ENCODE measurements at regions not wholly inside any gene's neighbourhood (a gene's known extent, or its start where the extent isn't known, plus 50 kb on each side); places are given as distances from the start of the nearest gene placed in this dataset.

- H3K4me3 Mint-ChIP-seq, result no peak overlapping the region
- DNase-seq (no peak), ATAC-seq (replicated peaks) (no peak)
- no peaks in the 10 kb centered on the region for H3K27me3 Mint-ChIP-seq
- no peaks in the 10 kb centered on the region for H3K9me3 Mint-ChIP-seq
- no peaks in the 10 kb centered on the region for H3K4me1 Mint-ChIP-seq (ENCODE audit: low read depth in 2 of 2)
- no peak overlapping the region for H3K27ac Mint-ChIP-seq
- no peaks in the 10 kb centered on the region for H3K36me3 Mint-ChIP-seq (ENCODE audit: insufficient read depth)
Observed at GRCh38 chr6:21804941-21805610, 211.5 kb downstream of the SOX4 start.

- Mint-ChIP-seq H3K9me3 (no peaks in the 10 kb centered on the region), H3K27me3 (no peaks in the 10 kb centered on the region), H3K27ac (no peak overlapping the region), H3K4me1 (ENCODE audit: low read depth in 2 of 2) (no peaks in the 10 kb centered on the region), H3K36me3 (ENCODE audit: insufficient read depth) (no peaks in the 10 kb centered on the region), H3K4me3 (no peak overlapping the region)
- DNase-seq (no peak), ATAC-seq (replicated peaks) (no peak)
Observed at GRCh38 chr6:21807299-21808044, 213.9 kb downstream of the SOX4 start.

- no peak overlapping the region for H3K4me3 Mint-ChIP-seq
- DNase-seq, result no peak
- H3K36me3 Mint-ChIP-seq (ENCODE audit: insufficient read depth), result no peaks in the 10 kb centered on the region
- H3K27me3 Mint-ChIP-seq, result no peaks in the 10 kb centered on the region
- ATAC-seq (replicated peaks), result no peak
- no peak overlapping the region for H3K27ac Mint-ChIP-seq
- peaks cover 0 to 1% of the 10 kb centered on the region in 2 donors for H3K9me3 Mint-ChIP-seq
- H3K4me1 Mint-ChIP-seq (ENCODE audit: low read depth in 2 of 2), result no peaks in the 10 kb centered on the region
Observed at GRCh38 chr6:21808045-21808470, 214.5 kb downstream of the SOX4 start.

- no peaks in the 10 kb centered on the region for H3K36me3 Mint-ChIP-seq (ENCODE audit: insufficient read depth)
- DNase-seq (no peak), ATAC-seq (replicated peaks) (no peak)
- no peak overlapping the region for H3K27ac Mint-ChIP-seq
- no peaks in the 10 kb centered on the region for H3K4me1 Mint-ChIP-seq (ENCODE audit: low read depth in 2 of 2)
- H3K27me3 Mint-ChIP-seq, result no peaks in the 10 kb centered on the region
- H3K4me3 Mint-ChIP-seq, result no peak overlapping the region
- peaks cover 0 to 1% of the 10 kb centered on the region in 2 donors for H3K9me3 Mint-ChIP-seq
Observed at GRCh38 chr6:21808551-21809242, 215.1 kb downstream of the SOX4 start.

- Mint-ChIP-seq H3K36me3 (ENCODE audit: insufficient read depth) (no peaks in the 10 kb centered on the region), H3K27ac (no peak overlapping the region), H3K27me3 (no peaks in the 10 kb centered on the region), H3K9me3 (peaks cover 0 to 1% of the 10 kb centered on the region in 2 donors), H3K4me1 (ENCODE audit: low read depth in 2 of 2) (no peaks in the 10 kb centered on the region), H3K4me3 (no peak overlapping the region)
- DNase-seq (no peak), ATAC-seq (replicated peaks) (no peak)
Observed at GRCh38 chr6:21811484-21811883, 217.9 kb downstream of the SOX4 start.

- Mint-ChIP-seq H3K9me3 (peaks cover 0 to 7% of the 10 kb centered on the region in 2 donors), H3K4me1 (ENCODE audit: low read depth in 2 of 2) (no peaks in the 10 kb centered on the region), H3K27ac (no peak overlapping the region), H3K4me3 (no peak overlapping the region), H3K27me3 (no peaks in the 10 kb centered on the region), H3K36me3 (ENCODE audit: insufficient read depth) (no peaks in the 10 kb centered on the region)
- no peak for DNase-seq
- no peak for ATAC-seq (replicated peaks)
Observed at GRCh38 chr6:21816231-21816630, 222.7 kb downstream of the SOX4 start.

- Mint-ChIP-seq H3K27me3 (no peaks in the 10 kb centered on the region), H3K4me1 (ENCODE audit: low read depth in 2 of 2) (no peaks in the 10 kb centered on the region), H3K9me3 (peaks cover 0 to 6% of the 10 kb centered on the region in 2 donors), H3K36me3 (ENCODE audit: insufficient read depth) (no peaks in the 10 kb centered on the region), H3K27ac (no peak overlapping the region), H3K4me3 (no peak overlapping the region)
- DNase-seq (no peak), ATAC-seq (replicated peaks) (no peak)
Observed at GRCh38 chr6:21820442-21820841, 226.9 kb downstream of the SOX4 start.

GRCh38 chr6:21823371-21823770 lies 229.8 kb downstream of the SOX4 start:
- Mint-ChIP-seq H3K4me1 (ENCODE audit: low read depth in 2 of 2) (no peaks in the 10 kb centered on the region), H3K9me3 (peaks cover 0 to 4% of the 10 kb centered on the region in 2 donors), H3K36me3 (ENCODE audit: insufficient read depth) (no peaks in the 10 kb centered on the region), H3K27ac (no peak overlapping the region), H3K4me3 (no peak overlapping the region), H3K27me3 (no peaks in the 10 kb centered on the region)
- DNase-seq (no peak), ATAC-seq (replicated peaks) (no peak)

- Mint-ChIP-seq H3K36me3 (ENCODE audit: insufficient read depth) (no peaks in the 10 kb centered on the region), H3K27ac (no peak overlapping the region), H3K9me3 (peaks cover 0 to 2% of the 10 kb centered on the region in 2 donors), H3K4me3 (no peak overlapping the region), H3K4me1 (ENCODE audit: low read depth in 2 of 2) (no peaks in the 10 kb centered on the region), H3K27me3 (no peaks in the 10 kb centered on the region)
- ATAC-seq (replicated peaks), result no peak
- DNase-seq, result no peak
Observed at GRCh38 chr6:21824431-21825177, 231.1 kb downstream of the SOX4 start.

GRCh38 chr6:21826023-21826422 lies 232.5 kb downstream of the SOX4 start:
- DNase-seq (no peak), ATAC-seq (replicated peaks) (no peak)

GRCh38 chr6:21826904-21827303 lies 233.4 kb downstream of the SOX4 start:
- Mint-ChIP-seq H3K4me1 (ENCODE audit: low read depth in 2 of 2) (no peaks in the 10 kb centered on the region), H3K27me3 (no peaks in the 10 kb centered on the region), H3K4me3 (no peak overlapping the region), H3K36me3 (ENCODE audit: insufficient read depth) (no peaks in the 10 kb centered on the region), H3K27ac (no peak overlapping the region), H3K9me3 (no peaks in the 10 kb centered on the region)
- no peak for DNase-seq
- no peak for ATAC-seq (replicated peaks)

More at GRCh38 chr6:21826023-21826422, 232.5 kb downstream of the SOX4 start:
- Mint-ChIP-seq H3K27me3 (no peaks in the 10 kb centered on the region), H3K27ac (no peak overlapping the region), H3K4me1 (ENCODE audit: low read depth in 2 of 2) (no peaks in the 10 kb centered on the region), H3K4me3 (no peak overlapping the region), H3K9me3 (peaks cover 0 to under 1% of the 10 kb centered on the region in 2 donors), H3K36me3 (ENCODE audit: insufficient read depth) (no peaks in the 10 kb centered on the region)

- DNase-seq (no peak), ATAC-seq (replicated peaks) (no peak)
- no peak overlapping the region for H3K27ac Mint-ChIP-seq
- H3K27me3 Mint-ChIP-seq, result no peaks in the 10 kb centered on the region
- no peaks in the 10 kb centered on the region for H3K9me3 Mint-ChIP-seq
- H3K36me3 Mint-ChIP-seq (ENCODE audit: insufficient read depth), result no peaks in the 10 kb centered on the region
- H3K4me1 Mint-ChIP-seq (ENCODE audit: low read depth in 2 of 2), result no peaks in the 10 kb centered on the region
- no peak overlapping the region for H3K4me3 Mint-ChIP-seq
Observed at GRCh38 chr6:21827425-21828202, 234.1 kb downstream of the SOX4 start.

- no peak for DNase-seq
- ATAC-seq (replicated peaks), result no peak
- H3K4me1 Mint-ChIP-seq (ENCODE audit: low read depth in 2 of 2), result no peaks in the 10 kb centered on the region
- H3K27ac Mint-ChIP-seq, result no peak overlapping the region
- no peak overlapping the region for H3K4me3 Mint-ChIP-seq
- no peaks in the 10 kb centered on the region for H3K27me3 Mint-ChIP-seq
- peaks cover 0 to 1% of the 10 kb centered on the region in 2 donors for H3K9me3 Mint-ChIP-seq
- no peaks in the 10 kb centered on the region for H3K36me3 Mint-ChIP-seq (ENCODE audit: insufficient read depth)
Observed at GRCh38 chr6:21828704-21829103, 235.2 kb downstream of the SOX4 start.
